AG08395 (cell line): ENCODE measurements at regions not wholly inside any gene's neighbourhood (a gene's known extent, or its start where the extent isn't known, plus 50 kb on each side); places are given as distances from the start of the nearest gene placed in this dataset.
A peak's percentile ranks its signal among the peaks of the same experiment; 100 is the strongest.
"Not testable (repeated sequence)": the region's sequence is repeated elsewhere in the genome, so short reads cannot be mapped to it uniquely, and the experiment has no call there.

Experiments used
- DNase-seq: peaks from one replicate; pipeline ENCODE4 v3.0.0; 2012; ENCODE audit warnings: mixed read lengths, low spot score

DNA sequence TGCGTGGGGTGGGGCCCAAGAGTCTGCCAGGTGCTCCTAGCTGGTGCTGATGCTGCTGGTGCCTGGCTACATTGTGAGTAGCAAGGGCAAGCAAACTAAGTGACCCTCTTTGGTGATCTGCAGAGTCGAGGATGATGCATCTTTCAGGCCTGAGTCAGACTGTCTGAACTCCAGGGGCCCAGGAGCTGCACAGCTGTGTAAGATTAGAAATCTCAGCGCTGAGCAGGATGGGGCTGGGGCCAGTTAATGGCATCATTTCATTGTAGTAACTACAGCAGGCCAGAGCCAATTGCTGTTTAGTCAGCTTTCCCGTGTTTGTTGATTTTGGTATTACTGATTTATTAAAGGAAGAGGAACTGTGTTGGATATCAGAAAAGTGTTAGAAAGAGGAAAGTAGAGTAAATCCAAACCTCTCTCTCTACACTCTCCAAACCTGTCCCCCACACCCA lies 365.2 kb downstream of the PAX1 start:
- DNase-seq = peak; percentile 44

DNA sequence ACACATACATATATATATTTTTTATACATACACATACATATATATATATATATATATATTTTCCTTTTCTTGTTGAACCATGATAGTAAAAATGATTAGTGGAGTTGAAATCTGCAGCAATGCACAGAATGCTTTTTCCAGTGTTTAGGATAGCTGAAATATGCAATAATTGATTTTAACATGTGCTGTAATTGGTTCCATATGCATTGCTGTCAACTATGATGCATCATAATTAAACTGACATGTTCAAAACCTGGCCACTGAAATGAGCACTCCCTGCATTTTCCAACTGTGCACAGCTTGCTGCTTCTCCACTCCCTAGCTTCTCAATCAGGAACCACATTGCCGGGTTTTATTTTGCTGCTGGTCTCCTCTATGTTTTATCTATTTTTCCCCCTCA lies 358.3 kb downstream of the PAX1 start:
- no peak for DNase-seq

DNA sequence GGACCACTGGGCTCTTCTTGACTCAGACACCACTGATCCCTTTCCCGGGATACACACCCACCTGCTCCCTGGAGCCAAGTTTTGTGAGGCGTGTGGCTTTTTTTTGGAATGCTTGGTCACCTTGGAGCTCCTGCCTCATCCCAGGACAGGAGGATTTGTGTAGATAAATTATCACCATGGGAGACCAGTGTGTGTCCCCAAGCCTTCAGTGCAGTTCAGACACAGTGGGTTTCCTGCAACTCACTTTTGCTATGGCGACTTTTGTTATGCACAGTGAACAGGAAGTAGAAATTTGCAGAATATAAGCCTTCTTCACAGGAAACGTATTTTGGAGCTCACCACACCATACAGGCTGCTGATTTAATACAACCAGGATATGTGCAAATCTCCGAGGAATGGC lies 357.4 kb downstream of the PAX1 start:
- DNase-seq = no peak

DNA sequence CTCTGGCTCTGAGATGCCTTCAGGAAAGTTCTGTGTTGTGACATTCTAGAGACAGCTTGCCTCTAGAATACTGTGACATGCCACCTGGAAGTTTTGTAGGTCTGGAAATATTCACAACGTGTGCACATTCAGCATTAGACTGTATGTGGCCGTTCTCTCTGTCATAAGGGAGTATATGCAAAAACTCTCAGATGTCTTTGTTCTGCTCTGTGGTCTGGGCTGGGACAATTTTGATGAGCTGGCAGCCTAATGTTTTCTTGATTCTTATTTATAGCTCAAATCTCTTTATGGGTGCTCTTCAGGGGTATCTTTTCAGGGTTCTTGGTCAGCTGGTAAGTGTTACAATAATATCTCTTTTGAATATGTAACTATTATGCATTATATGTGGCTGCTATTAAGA lies 355.1 kb downstream of the PAX1 start:
- no peak for DNase-seq

- no peak for DNase-seq
Observed at GRCh38 chr20:22058746-22059145, 353.3 kb downstream of the PAX1 start.

GRCh38 chr20:22055981-22056380 lies 350.5 kb downstream of the PAX1 start:
- no peak for DNase-seq

DNA sequence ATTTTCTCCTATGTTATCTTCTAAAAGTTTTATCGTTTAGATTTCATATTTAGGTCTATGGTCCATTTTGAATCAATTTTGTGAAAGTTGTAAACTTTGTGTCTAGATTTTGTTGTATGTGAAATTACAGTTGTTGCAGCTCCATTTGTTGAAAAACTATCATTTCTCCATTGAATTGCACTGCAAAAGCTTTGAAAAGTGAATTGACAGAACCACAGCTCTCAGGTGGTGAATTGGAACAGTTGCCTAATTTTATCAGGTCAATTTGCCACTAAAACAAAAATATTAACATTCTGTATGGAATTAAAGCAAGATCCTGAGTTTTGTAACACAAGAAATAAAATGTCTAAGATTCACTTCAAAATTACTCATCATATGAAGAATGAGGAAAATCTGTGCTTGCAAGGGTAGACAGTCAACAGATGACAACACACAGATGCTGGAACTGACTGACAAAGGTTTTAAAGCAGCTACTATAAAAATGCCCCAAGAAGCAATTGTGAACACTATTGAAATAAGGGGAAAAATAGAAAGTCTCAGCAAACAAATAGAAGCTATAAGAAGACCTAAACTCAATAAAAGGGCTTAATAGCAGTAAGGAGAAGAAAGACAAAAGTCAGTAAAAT lies 346.7 kb downstream of the PAX1 start:
- no peak for DNase-seq

DNA sequence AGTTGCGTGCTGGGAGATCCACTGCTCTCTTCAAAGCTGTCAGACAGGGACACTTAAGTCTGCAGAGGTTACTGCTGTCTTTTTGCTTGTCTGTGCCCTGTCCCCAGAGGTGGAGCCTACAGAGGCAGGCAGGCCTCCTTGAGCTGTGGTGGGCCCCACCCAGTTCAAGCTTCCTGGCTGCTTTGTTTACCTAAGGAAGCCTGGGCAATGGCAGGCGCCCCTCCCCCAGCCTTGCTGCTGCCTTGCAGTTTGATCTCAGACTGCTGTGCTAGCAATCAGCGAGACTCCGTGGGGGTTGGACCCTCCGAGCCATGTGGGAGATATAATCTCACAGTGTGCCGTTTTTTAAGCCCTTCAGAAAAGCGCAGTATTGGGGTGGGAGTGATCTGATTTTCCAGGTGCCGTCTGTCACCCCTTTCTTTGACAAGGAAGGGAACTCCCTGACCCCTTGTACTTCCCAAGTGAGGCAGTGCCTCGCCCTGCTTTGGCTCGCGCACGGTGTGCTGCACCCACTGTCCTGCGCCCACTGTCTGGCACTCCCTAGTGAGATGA lies 340.6 kb downstream of the PAX1 start:
- not testable (repeated sequence) for DNase-seq

DNA sequence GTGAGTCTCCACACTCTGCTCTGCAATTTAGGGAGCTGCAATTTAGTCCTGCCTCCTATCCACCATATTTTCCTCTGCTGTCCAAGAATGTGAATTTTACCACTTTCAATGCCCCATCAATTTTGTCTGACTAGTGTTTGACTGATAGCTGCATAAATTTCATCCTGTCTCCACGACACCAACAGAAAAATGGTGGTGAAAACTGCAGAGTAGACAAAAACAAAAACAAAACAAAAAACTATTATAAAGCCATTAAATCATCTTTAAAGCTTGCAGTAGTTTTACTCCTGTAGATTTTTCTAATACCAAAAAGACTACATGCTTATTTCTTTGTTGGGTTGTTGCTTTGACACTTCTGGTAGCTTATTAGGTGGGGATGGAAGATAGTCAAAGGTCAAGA lies 322.0 kb downstream of the PAX1 start:
- DNase-seq = no peak

DNA sequence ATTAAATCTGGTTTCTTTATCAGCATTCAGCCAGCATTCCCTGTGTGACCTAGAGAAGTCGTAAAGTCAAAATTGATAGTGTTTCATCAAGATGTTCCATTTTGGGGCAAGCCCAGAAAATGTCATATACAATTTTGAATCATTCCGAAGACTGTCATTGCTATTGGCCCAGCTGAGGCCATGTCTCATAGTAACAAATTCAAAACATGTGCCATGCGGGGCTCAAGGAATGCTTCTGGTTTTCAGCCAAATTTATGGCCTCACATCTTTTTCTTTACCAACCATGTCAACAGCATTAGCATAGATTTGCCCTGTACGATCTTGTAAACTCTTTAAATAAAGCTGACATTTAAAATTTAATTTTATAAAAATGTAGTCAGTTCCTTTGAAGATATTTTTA lies 314.7 kb downstream of the PAX1 start:
- DNase-seq = no peak

DNA sequence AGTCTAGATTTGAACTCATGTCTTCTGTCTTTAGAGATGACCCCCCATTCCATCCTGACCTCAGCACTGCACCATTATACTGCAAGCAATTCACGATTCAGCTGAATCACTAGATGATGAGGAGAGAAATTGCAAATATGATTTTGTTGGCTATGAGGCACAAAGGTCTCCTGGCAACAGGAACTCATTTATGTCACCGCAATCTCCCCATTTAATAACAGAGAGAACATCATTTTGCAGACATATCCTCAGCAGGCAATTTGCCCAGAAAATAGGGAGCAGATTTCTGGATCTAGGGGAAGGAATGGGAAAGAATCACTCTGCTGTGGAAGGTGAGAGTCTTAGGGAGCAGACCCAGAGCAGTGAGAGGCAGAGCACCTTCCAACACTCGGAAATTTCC lies 303.0 kb downstream of the PAX1 start:
- DNase-seq = no peak

- no peak for DNase-seq
Observed at GRCh38 chr20:22006306-22006705, 300.8 kb downstream of the PAX1 start.

DNA sequence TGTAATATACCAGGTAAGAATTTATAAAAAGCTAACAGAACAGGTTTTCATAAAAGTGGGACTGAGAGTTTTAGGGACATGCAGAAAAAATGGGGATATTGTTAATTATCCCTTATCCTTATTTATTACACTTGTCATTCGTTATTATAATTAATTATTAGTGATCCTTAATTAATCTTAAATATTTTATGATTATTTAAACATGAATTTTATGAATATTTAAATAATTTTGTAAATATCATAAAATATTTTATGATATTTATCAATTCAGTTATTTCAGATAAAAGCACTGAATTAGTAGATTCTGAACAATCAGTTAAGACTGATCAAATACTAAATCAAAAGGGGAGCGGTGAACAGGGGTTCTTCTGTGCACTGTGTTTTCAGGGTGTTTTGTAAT lies 300.1 kb downstream of the PAX1 start:
- DNase-seq = no peak

- no peak for DNase-seq
Observed at GRCh38 chr20:22004946-22005345, 299.5 kb downstream of the PAX1 start.

GRCh38 chr20:22003680-22004079 lies 298.2 kb downstream of the PAX1 start:
- no peak for DNase-seq

DNA sequence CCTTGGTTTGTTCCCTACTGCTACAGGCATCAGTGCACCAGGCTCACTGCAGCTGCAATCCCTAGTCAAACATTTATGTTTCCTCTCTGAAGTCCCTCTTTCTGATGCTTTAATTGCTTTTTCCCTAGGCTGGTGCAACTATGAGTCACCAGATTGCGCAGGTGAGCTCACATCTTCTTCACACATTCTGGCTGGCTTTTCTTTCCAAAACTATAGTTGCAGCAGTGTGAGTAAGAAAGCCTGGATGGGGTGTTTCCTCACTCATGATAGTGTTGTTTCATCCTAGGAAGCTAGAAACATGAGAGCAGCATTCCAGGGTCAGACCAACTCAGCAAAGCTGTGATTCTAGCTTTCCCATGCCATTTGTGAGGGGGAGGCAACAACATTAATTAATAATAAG lies 296.4 kb downstream of the PAX1 start:
- no peak for DNase-seq

DNA sequence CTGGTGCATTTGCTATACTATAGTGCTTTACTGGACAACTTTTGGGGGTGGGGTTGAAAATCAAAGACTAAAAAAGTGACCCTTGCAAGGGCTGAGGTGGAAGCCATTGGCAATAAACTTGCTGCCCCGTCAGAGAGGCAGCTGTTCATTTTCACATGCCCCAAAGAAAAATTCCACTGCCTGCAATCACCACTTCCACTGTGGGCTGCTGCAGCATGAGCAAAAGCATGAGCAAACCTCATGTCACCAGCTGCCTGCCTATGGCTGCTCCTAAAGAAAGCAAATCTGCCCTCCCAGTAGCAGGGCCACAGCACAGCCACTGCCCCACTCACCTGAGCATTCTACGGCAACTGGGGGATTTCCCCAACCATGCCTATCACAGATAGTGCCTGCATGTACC lies 290.0 kb downstream of the PAX1 start:
- DNase-seq = no peak

DNA sequence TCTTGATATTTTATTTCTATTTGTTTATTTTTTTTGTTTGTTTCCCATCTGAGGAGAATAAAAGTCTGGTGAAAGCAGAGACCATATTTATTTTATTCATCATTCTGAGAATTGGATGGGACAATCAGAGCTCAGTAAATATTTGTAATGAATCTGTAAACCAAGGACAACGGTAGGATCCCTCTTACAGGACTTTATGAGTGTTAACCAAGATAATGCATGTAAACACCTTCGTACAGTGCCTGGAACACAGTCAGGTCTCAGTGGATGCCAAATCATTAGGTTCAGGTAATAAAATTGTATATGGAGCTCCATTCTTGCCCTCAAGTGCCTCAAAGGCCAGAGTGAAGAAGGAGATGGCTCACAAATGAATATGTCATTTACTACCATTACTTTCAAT lies 288.7 kb downstream of the PAX1 start:
- no peak for DNase-seq

DNA sequence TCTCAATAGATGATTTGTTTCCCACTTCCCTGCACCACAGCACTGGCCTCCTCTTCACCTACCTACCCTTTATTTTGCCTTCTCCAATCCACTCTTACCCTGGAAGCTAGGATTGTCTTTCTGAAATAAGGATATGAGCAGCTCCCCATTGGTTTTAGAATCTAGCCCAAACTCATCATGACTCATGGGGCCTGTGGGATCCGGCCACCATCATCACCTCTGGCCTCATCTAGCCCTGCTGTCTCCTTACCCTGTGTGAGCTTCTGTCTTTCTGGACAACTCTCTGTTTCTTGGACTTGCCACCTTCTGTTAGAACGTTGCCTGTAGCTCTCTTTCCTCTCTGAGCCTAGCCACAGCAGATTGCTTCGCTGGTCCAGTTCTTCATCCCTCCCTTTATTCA lies 277.1 kb downstream of the PAX1 start:
- DNase-seq = peak; percentile 20

DNA sequence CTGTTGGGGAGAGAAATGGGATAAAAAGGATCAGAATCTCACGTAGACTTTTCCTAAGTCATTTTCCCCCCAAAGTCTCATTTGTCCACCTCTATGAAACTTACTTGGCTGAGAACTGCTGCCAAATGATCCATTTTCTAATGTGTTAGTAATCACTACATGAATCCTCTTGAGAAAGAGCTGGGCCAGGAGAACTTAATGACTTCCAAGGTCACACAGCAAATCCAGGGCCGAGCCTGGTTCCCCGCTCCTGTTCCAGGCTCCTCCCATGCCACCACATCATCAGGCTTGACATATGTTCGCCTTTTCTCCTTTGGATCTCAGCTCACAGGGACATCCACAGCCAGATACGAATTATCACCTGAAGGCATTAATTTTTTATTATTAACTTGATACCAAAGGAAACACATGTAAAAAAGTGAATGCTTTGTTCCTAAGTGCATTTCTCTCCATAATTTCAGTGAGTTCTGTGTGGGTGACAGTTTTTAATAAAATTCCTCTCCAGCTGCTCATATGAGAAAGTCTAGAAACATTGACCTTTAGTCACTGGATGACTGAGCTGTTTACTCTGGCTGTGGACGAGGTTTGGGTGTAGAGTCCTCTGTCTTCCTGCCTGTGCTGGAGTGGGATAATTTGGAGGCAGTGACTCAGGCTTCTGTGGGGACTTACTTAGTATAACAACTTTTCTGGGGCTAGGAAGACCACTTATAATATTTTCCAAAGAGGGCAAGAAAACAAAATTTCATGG lies 276.3 kb downstream of the PAX1 start:
- peak; percentile 80 for DNase-seq

DNA sequence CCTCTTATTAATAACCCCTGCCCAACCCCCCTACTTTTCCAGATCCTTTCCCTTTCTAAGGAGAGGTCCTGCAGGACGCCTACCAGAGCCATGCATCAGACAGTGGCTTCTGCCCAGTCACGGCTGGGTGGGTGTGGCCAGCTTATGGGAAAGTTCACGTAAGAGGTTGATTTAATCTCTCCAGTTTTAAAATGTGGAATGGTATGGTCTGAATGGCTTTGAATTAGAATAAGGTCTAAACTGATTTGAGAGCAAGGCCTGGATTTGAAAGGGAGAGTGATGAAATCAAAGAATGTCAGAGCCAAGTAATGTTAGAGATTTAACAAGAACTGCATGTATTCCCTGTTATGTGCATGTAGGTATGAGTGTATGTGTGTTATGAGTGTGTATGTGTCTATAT lies 275.7 kb downstream of the PAX1 start:
- no peak for DNase-seq

- no peak for DNase-seq
Observed at GRCh38 chr20:21971436-21971835, 266.0 kb downstream of the PAX1 start.

DNA sequence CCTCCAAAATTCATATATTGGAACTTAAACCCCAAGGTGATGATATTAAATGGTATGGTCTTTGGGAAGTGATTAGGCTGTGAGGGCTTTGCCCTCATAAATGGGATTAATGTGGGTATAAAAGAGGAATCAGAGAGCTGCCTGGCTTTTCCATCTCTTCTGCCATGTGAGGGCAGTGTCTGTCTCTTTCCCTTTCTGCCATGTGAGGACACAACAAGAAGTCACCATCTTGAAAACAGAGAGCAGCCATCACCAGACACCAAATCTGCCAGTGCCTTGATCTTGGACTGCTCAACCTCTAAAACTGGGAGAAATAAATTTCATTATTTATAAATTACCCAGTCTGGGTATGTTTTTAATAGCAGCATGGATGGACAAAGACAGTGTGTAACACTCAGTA lies 263.0 kb downstream of the PAX1 start:
- DNase-seq = no peak

- no peak for DNase-seq
Observed at GRCh38 chr20:21967481-21967880, 262.0 kb downstream of the PAX1 start.
